ENCODE measurements at regions not wholly inside any gene's neighbourhood (a gene's known extent, or its start where the extent isn't known, plus 50 kb on each side); places are given as distances from the start of the nearest gene placed in this dataset.
"Not testable (repeated sequence)": the region's sequence is repeated elsewhere in the genome, so short reads cannot be mapped to it uniquely, and the experiment has no call there.

- Histone ChIP-seq H3K9ac (ENCODE audit: low read depth, low read length) (no peak overlapping the region), H3K36me3 (ENCODE audit: control insufficient read depth, insufficient read depth, low read length) (no peaks in the 10 kb centered on the region), H3K27me3 (ENCODE audit: control insufficient read depth, insufficient read depth, low read length) (peaks cover 12% of the 10 kb centered on the region), H3K4me3 (ENCODE audit: low read depth, low read length) (peak overlapping the region; percentile 41), H3K9me3 (ENCODE audit: control insufficient read depth, insufficient read depth, low read length) (no peaks in the 10 kb centered on the region), H3K4me1 (ENCODE audit: control insufficient read depth, insufficient read depth, low read length) (no peaks in the 10 kb centered on the region)
Measured at GRCh38 chr19:29873801-29874575, 62.2 kb downstream of the CCNE1 start.

GRCh38 chr19:29875931-29876330 is 64.1 kb downstream of the CCNE1 start:
- peaks cover 13% of the 10 kb centered on the region for H3K27me3 ChIP-seq (ENCODE audit: control insufficient read depth, insufficient read depth, low read length)

DNA sequence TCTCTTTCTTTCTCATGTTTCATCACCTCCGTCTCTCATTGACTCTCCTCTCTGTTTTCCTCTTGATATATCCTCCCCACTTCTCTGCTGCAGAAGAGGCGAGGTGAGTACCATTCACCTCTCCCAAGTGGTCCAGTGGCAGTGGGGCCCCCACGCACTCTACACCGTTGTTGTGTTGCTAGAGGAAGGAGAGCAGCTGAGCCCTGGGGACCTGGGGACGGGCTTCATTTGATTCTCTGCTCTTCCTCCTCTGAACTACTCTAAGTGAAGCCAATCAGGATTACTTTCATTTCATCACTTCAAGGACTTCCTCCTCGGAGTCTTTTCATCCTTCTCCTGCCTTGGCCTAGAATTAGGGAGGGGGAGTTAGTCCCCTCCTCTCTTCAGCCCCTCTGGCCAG is 64.6 kb downstream of the CCNE1 start:
- Histone ChIP-seq H3K36me3 (ENCODE audit: control insufficient read depth, insufficient read depth, low read length) (no peaks in the 10 kb centered on the region), H3K4me3 (ENCODE audit: low read depth, low read length) (no peak overlapping the region), H3K27me3 (ENCODE audit: control insufficient read depth, insufficient read depth, low read length) (peaks cover 13% of the 10 kb centered on the region), H3K9ac (ENCODE audit: low read depth, low read length) (no peak overlapping the region), H3K4me1 (ENCODE audit: control insufficient read depth, insufficient read depth, low read length) (no peaks in the 10 kb centered on the region), H3K9me3 (ENCODE audit: control insufficient read depth, insufficient read depth, low read length) (no peaks in the 10 kb centered on the region)

More at GRCh38 chr19:29875931-29876330, 64.1 kb downstream of the CCNE1 start:
- Histone ChIP-seq H3K9ac (ENCODE audit: low read depth, low read length) (no peak overlapping the region), H3K36me3 (ENCODE audit: control insufficient read depth, insufficient read depth, low read length) (no peaks in the 10 kb centered on the region), H3K4me1 (ENCODE audit: control insufficient read depth, insufficient read depth, low read length) (no peaks in the 10 kb centered on the region), H3K4me3 (ENCODE audit: low read depth, low read length) (no peak overlapping the region), H3K9me3 (ENCODE audit: control insufficient read depth, insufficient read depth, low read length) (no peaks in the 10 kb centered on the region)

DNA sequence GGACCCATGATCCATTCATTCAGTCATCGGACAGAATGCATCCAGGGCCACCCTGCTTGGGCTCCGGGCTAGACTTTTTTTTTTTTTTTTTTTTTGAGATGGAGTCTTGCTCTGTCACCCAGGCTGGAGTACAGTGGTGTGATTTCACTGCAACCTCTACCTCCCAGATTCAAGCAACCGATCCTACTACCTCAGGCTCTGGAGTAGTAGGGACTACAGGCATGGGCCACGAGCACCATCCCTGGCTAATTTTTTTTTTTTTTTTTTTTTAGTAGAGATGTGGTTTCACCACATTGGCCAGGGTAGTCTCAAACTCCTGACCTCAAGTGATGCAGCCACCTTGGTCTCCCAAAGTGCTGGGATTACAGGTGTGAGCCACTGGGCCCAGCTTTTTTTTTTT is 65.1 kb downstream of the CCNE1 start:
- H3K4me1 ChIP-seq (ENCODE audit: control insufficient read depth, insufficient read depth, low read length); H3K4me3 ChIP-seq (ENCODE audit: low read depth, low read length); H3K36me3 ChIP-seq (ENCODE audit: control insufficient read depth, insufficient read depth, low read length); H3K9me3 ChIP-seq (ENCODE audit: control insufficient read depth, insufficient read depth, low read length); H3K9ac ChIP-seq (ENCODE audit: low read depth, low read length): not testable (repeated sequence)
- H3K27me3 ChIP-seq (ENCODE audit: control insufficient read depth, insufficient read depth, low read length): peaks cover 13% of the 10 kb centered on the region

DNA sequence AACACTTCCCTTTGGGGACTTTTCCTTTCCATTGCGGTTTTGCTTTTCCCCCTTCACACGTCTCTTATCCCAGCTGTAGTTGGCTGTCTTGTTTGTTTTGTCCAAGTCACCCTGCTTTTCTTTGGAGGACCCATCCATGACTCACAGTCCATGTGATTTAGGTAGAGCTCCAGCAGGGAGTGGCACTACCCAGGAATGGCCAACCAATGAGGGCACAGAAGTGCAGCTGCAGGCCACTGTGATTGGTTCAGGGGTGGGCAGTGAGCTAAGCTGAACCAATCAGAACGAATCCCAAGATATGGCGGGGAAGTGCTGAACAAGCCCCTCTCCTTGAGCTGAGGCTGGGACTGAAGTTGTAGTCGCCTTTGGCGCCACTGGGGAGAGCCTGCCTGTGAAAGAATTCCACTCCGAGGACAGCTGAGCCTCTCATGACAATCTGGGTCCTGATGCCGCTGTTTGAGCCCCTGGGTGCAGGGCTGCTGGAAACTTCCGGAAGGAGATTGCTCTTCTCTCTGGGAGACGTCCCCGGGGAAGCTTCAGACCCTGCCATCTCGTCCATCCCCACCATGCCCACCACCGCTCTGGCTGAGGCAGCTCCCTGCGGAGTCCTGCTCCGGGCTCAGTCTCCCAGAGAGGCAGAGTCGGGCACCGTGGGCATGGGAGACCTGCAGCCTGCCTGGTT is 62.9 kb upstream of the URI1 start:
- no peaks in the 10 kb centered on the region for H3K36me3 ChIP-seq (ENCODE audit: control insufficient read depth, insufficient read depth, low read length)
- H3K4me1 ChIP-seq (ENCODE audit: control insufficient read depth, insufficient read depth, low read length): no peaks in the 10 kb centered on the region
- H3K4me3 ChIP-seq (ENCODE audit: low read depth, low read length): no peak overlapping the region
- H3K9me3 ChIP-seq (ENCODE audit: control insufficient read depth, insufficient read depth, low read length): no peaks in the 10 kb centered on the region
- no peak overlapping the region for H3K9ac ChIP-seq (ENCODE audit: low read depth, low read length)
- peaks cover 7% of the 10 kb centered on the region for H3K27me3 ChIP-seq (ENCODE audit: control insufficient read depth, insufficient read depth, low read length)

- Histone ChIP-seq H3K4me3 (ENCODE audit: low read depth, low read length) (no peak overlapping the region), H3K27me3 (ENCODE audit: control insufficient read depth, insufficient read depth, low read length) (peaks cover 2% of the 10 kb centered on the region), H3K9me3 (ENCODE audit: control insufficient read depth, insufficient read depth, low read length) (no peaks in the 10 kb centered on the region), H3K4me1 (ENCODE audit: control insufficient read depth, insufficient read depth, low read length) (no peaks in the 10 kb centered on the region), H3K9ac (ENCODE audit: low read depth, low read length) (no peak overlapping the region), H3K36me3 (ENCODE audit: control insufficient read depth, insufficient read depth, low read length) (no peaks in the 10 kb centered on the region)
Measured at GRCh38 chr19:29879655-29879974, 62.4 kb upstream of the URI1 start.

DNA sequence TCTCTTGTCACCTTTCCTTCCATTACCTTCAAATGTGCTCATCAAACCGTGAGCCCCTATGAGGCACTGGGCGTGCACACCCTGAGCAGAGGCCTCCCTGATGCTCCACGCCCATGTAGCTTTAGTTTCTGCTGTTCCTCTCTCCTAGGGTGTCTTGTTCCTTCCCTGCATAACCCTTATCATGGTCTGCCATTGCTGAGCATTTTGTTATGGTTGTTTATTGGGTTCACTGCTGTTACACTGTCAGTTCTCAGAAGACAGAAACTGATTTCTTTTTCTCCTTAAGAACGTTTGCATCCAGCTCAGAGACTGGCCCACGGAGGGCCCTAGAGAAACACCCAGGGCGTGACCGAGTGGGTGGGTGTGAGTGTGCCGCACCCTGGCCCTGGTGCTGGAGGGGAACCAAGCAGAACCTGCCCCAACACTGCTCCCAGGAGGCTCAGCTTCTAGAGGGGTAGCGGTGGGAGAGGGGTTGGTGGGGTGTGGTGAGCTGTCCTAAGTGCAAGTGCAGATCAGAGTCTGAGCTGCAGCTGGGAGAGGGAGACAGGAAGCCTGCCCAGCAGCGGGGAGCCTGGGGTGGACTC is 61.4 kb upstream of the URI1 start:
- H3K4me3 ChIP-seq (ENCODE audit: low read depth, low read length): no peak overlapping the region
- H3K36me3 ChIP-seq (ENCODE audit: control insufficient read depth, insufficient read depth, low read length): no peaks in the 10 kb centered on the region
- H3K9me3 ChIP-seq (ENCODE audit: control insufficient read depth, insufficient read depth, low read length): no peaks in the 10 kb centered on the region
- peaks cover 2% of the 10 kb centered on the region for H3K27me3 ChIP-seq (ENCODE audit: control insufficient read depth, insufficient read depth, low read length)
- no peak overlapping the region for H3K9ac ChIP-seq (ENCODE audit: low read depth, low read length)
- no peaks in the 10 kb centered on the region for H3K4me1 ChIP-seq (ENCODE audit: control insufficient read depth, insufficient read depth, low read length)

DNA sequence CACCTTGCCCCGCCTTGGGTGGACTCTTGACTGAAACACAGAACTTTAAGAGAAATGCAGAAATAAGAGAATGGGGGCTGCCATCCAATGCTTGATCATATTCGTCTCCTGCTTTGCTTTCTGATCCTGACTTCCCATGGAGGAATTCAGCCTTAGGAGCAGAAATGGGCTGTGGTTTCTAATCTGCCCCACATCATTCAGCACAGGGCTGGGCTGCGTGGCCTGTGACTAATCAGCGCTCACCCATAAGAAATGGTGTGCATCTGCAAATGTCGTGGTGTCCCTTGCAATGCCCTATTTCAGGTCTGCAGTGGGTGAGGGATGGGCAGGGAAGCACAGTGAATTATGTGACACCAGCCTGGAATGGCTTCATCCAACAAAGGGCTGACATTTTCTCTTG is 60.7 kb upstream of the URI1 start:
- H3K27me3 ChIP-seq (ENCODE audit: control insufficient read depth, insufficient read depth, low read length): peaks cover 2% of the 10 kb centered on the region
- no peaks in the 10 kb centered on the region for H3K36me3 ChIP-seq (ENCODE audit: control insufficient read depth, insufficient read depth, low read length)
- H3K4me1 ChIP-seq (ENCODE audit: control insufficient read depth, insufficient read depth, low read length): no peaks in the 10 kb centered on the region
- no peak overlapping the region for H3K4me3 ChIP-seq (ENCODE audit: low read depth, low read length)
- no peak overlapping the region for H3K9ac ChIP-seq (ENCODE audit: low read depth, low read length)
- H3K9me3 ChIP-seq (ENCODE audit: control insufficient read depth, insufficient read depth, low read length): no peaks in the 10 kb centered on the region

DNA sequence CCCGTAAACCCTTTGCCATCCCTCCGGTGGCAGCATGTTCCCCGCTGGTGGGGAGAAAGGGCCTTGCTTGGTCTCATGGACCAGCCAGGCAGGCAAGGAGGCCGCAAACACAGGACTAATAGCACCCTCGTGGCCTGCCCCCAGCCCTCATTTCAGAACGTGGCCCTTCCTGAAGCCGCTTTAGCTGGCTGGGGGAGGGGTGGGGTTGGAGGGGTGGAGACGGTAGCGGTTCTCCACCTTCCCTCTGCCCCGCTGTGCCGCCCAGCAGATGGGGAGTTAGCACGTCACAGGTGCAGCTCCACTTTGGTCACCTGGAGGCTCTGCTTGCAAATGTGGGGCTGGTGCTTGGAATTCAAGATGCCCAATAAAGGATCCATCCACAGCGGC is 59.3 kb upstream of the URI1 start:
- Histone ChIP-seq H3K27me3 (ENCODE audit: control insufficient read depth, insufficient read depth, low read length) (peaks cover 2% of the 10 kb centered on the region), H3K9ac (ENCODE audit: low read depth, low read length) (no peak overlapping the region), H3K4me3 (ENCODE audit: low read depth, low read length) (no peak overlapping the region), H3K36me3 (ENCODE audit: control insufficient read depth, insufficient read depth, low read length) (no peaks in the 10 kb centered on the region), H3K9me3 (ENCODE audit: control insufficient read depth, insufficient read depth, low read length) (no peaks in the 10 kb centered on the region), H3K4me1 (ENCODE audit: control insufficient read depth, insufficient read depth, low read length) (no peaks in the 10 kb centered on the region)

DNA sequence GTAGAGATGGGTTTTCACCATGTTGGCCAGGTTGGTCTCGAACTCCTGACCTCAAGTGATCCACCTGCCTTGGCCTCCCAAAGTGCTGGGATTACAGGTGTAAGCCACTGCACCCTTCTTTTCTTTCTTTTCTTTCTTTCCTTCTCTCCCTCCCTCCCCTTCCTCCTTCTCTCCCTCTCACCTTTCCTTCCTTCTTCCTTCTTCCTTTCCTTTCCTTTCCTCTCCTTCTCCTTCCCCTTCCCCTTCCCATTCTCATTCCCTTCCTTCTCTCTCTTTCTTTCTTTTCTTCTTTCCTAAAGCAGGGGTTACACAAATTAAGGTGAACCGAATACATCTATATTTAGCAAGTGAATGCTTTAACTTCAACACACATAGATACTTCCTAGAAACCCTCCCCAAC is 58.0 kb upstream of the URI1 start:
- H3K36me3 ChIP-seq (ENCODE audit: control insufficient read depth, insufficient read depth, low read length): no peaks in the 10 kb centered on the region
- H3K9me3 ChIP-seq (ENCODE audit: control insufficient read depth, insufficient read depth, low read length): no peaks in the 10 kb centered on the region
- H3K27me3 ChIP-seq (ENCODE audit: control insufficient read depth, insufficient read depth, low read length): peaks cover 1% of the 10 kb centered on the region
- H3K4me3 ChIP-seq (ENCODE audit: low read depth, low read length): no peak overlapping the region
- no peak overlapping the region for H3K9ac ChIP-seq (ENCODE audit: low read depth, low read length)
- no peaks in the 10 kb centered on the region for H3K4me1 ChIP-seq (ENCODE audit: control insufficient read depth, insufficient read depth, low read length)

DNA sequence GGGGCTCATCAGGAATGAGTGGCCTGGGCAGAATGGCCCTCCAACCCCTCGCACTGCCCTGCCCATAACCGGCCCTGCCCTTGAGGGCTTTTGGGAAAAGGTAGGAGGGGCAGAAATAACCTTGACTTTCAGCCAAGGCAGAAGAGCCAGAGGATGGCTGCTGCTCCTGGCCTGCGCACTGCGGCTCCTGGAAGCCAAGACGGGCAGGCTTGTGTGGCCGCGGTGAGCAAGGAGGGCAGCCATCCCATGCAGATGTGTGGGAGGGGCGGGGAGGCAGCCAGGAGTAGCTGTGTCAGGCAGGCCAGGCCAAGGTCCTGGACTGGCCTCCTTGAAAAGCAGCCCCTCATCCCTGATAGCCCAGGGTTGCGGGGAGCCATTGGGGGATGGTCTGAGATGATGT is 57.6 kb upstream of the URI1 start:
- H3K27me3 ChIP-seq (ENCODE audit: control insufficient read depth, insufficient read depth, low read length): no peaks in the 10 kb centered on the region
- no peak overlapping the region for H3K9ac ChIP-seq (ENCODE audit: low read depth, low read length)
- no peaks in the 10 kb centered on the region for H3K9me3 ChIP-seq (ENCODE audit: control insufficient read depth, insufficient read depth, low read length)
- no peaks in the 10 kb centered on the region for H3K4me1 ChIP-seq (ENCODE audit: control insufficient read depth, insufficient read depth, low read length)
- no peaks in the 10 kb centered on the region for H3K36me3 ChIP-seq (ENCODE audit: control insufficient read depth, insufficient read depth, low read length)
- no peak overlapping the region for H3K4me3 ChIP-seq (ENCODE audit: low read depth, low read length)

- not testable (repeated sequence) for H3K4me3 ChIP-seq (ENCODE audit: low read depth, low read length); H3K27me3 ChIP-seq (ENCODE audit: control insufficient read depth, insufficient read depth, low read length); H3K9me3 ChIP-seq (ENCODE audit: control insufficient read depth, insufficient read depth, low read length); H3K4me1 ChIP-seq (ENCODE audit: control insufficient read depth, insufficient read depth, low read length); H3K36me3 ChIP-seq (ENCODE audit: control insufficient read depth, insufficient read depth, low read length); H3K9ac ChIP-seq (ENCODE audit: low read depth, low read length)
Measured at GRCh38 chr19:29886106-29886505, 55.9 kb upstream of the URI1 start.
